ENCODE measurements at regions not wholly inside any gene's neighbourhood (a gene's known extent, or its start where the extent isn't known, plus 50 kb on each side); places are given as distances from the start of the nearest gene placed in this dataset.

GRCh38 chr11:109552376-109552775 lies 130.4 kb downstream of the C11orf87 start:
- no peak for DNase-seq (ENCODE audit: low read depth)
- no peak for TF ChIP-seq CTCF (IDR thresholded peaks at IDR 0.05; ENCODE audit: control insufficient read depth, extremely low read depth, insufficient read depth)
- H3K4me3 ChIP-seq (ENCODE audit: low read depth, low read length) = no peak overlapping the region

DNA sequence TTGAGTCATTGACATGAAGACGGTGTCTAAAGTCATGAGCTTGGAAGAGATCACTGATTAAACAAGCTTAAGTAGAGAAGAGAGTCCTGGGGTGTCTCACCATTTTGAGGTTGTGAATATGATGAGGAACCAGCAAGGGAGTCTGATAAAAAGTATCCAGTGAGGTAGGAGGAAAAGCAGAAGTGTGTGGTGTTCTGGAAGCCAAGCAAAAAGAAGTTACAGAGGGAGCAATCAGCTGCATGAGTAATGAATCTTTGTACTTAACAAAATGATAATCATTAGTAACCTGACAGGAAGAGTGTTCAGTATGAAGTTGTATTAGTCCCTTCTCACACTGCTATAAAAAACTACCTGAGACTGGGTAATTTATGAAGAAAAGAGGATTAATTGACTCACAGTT lies 131.3 kb downstream of the C11orf87 start:
- no peak overlapping the region for H3K4me3 ChIP-seq (ENCODE audit: low read depth, low read length)
- no peak for DNase-seq (ENCODE audit: low read depth)
- no peak for TF ChIP-seq CTCF (IDR thresholded peaks at IDR 0.05; ENCODE audit: control insufficient read depth, extremely low read depth, insufficient read depth)

GRCh38 chr11:109554951-109555350 lies 133.0 kb downstream of the C11orf87 start:
- DNase-seq (ENCODE audit: low read depth) = no peak
- no peak for TF ChIP-seq CTCF (IDR thresholded peaks at IDR 0.05; ENCODE audit: control insufficient read depth, extremely low read depth, insufficient read depth)
- H3K4me3 ChIP-seq (ENCODE audit: low read depth, low read length) = no peak overlapping the region

DNA sequence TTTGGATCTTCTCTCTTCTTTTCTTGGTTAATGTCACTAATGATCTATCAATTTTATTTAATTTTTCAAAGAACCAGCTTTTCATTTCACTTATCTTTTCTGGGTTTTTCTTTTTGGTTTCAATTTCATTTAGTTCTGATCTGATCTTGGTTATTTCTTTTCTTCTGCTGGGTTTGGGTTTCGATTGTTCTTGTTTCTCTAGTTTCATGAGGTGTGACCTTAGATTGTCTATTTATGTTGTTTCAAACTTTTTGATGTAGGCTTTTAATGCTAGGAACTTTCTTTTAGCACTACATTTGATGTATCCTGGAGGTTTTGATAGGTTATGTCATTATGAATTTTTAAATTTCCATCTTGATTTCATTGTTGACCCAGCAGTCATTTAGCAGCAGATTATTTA lies 142.3 kb downstream of the C11orf87 start:
- H3K4me3 ChIP-seq (ENCODE audit: low read depth, low read length) = no peak overlapping the region
- no peak for DNase-seq (ENCODE audit: low read depth)
- TF ChIP-seq CTCF (IDR thresholded peaks at IDR 0.05; ENCODE audit: control insufficient read depth, extremely low read depth, insufficient read depth) = no peak

- no peak for TF ChIP-seq CTCF (IDR thresholded peaks at IDR 0.05; ENCODE audit: control insufficient read depth, extremely low read depth, insufficient read depth)
- no peak overlapping the region for H3K4me3 ChIP-seq (ENCODE audit: low read depth, low read length)
- DNase-seq (ENCODE audit: low read depth) = no peak
These were observed 160.5 kb downstream of the C11orf87 start for GRCh38 chr11:109582470-109582869.

GRCh38 chr11:109584001-109584972 lies 162.3 kb downstream of the C11orf87 start:
- DNase-seq (ENCODE audit: low read depth) = no peak
- H3K4me3 ChIP-seq (ENCODE audit: low read depth, low read length) = no peak overlapping the region
- TF ChIP-seq CTCF (IDR thresholded peaks at IDR 0.05; ENCODE audit: control insufficient read depth, extremely low read depth, insufficient read depth) = no peak
